Activated T-helper 1 cell treated with anti-CD3 and anti-CD28 coated beads, Interleukin-12 subunit alpha, Interleukin-12 subunit beta, Interleukin-2, Interleukin-4 antibody, amounts not matched to agents 30 ng/mL and 10 ng/mL and 1 ng/mL, durations not matched to agents 14 hours and 24 hours and 36 hours (primary cell): ENCODE measurements at regions not wholly inside any gene's neighbourhood (a gene's known extent, or its start where the extent isn't known, plus 50 kb on each side); places are given as distances from the start of the nearest gene placed in this dataset.
"Not testable (repeated sequence)": the region's sequence is repeated elsewhere in the genome, so short reads cannot be mapped to it uniquely, and the experiment has no call there.

Source experiments
- DNase-seq: peaks from one replicate; pipeline ENCODE4 v3.0.0; 2021; ENCODE audit warnings: low spot score
- H3K27ac Mint-ChIP-seq: one replicate; pipeline ENCODE4 v1.8.0; 2021; ENCODE audit warnings: mild to moderate bottlenecking, mixed read lengths
- H3K27me3 Mint-ChIP-seq: one replicate; pipeline ENCODE4 v1.8.0; 2022; ENCODE audit warnings: mild to moderate bottlenecking, moderate library complexity, mixed read lengths; ENCODE audit not compliant: insufficient read depth
- H3K36me3 Mint-ChIP-seq: one replicate; pipeline ENCODE4 v1.8.0; 2021; ENCODE audit warnings: low read depth, mixed read lengths
- H3K4me1 Mint-ChIP-seq: one replicate; pipeline ENCODE4 v1.8.0; 2021; ENCODE audit warnings: low read depth, mixed read lengths
- H3K4me3 Mint-ChIP-seq: one replicate; pipeline ENCODE4 v1.8.0; 2021; ENCODE audit warnings: mild to moderate bottlenecking, moderate library complexity, mixed read lengths
- H3K9me3 Mint-ChIP-seq: one replicate; pipeline ENCODE4 v1.8.0; 2021; ENCODE audit warnings: mixed read lengths
- intact Hi-C: fragments of 100-400 bp; cut with micrococcal nuclease; formaldehyde crosslinking; loops from one replicate; pipeline ENCODE4 v1.15.1; 2024

DNA sequence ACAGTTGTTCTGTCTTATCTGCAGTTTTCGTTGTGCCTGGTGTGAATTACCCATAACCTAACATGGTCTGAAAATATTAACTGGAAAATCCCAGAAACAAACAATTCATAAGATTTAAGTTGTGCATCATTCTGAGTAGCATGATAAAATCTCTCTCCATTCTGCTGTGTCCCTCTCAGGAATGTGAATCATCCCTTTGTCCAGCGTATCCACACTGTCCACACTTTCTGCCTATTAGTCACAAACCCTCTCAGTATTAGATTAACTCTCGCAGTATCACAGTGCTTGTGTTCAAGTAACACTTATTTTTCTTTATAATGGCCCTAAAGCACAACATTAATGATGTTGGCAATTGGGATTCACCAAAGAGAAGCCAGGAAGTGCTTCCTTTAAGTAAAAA lies 203.2 kb downstream of the CGGBP1 start:
- DNase-seq, result no peak
- Mint-ChIP-seq H3K36me3 (no peaks in the 10 kb centered on the region), H3K27me3 (no peaks in the 10 kb centered on the region), H3K4me3 (no peak overlapping the region), H3K4me1 (no peaks in the 10 kb centered on the region), H3K27ac (no peak overlapping the region), H3K9me3 (no peaks in the 10 kb centered on the region)
- intact Hi-C loops, result no loop called here

DNA sequence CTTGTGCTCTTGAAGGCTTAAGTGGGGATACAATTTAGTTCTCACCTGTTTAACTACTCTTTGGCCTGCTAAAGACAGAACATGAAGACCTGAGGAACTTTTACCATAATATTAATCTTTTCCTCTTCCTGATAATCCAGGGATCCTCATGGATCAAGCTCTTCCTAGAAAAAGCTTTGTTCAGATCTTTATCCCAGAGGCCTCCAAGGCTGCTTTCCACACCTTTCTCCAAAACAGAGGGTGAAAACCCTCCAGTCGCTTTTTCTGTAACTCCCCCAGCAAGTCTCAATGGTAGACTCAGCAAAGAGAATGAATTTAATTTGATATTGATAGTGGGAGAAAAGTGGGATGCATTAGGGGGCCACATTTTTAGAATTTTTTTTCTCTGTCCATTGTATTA lies 203.6 kb downstream of the CGGBP1 start:
- no peak for DNase-seq
- no peak overlapping the region for H3K4me3 Mint-ChIP-seq
- H3K9me3 Mint-ChIP-seq, result no peaks in the 10 kb centered on the region
- no peaks in the 10 kb centered on the region for H3K27me3 Mint-ChIP-seq
- H3K4me1 Mint-ChIP-seq, result no peaks in the 10 kb centered on the region
- intact Hi-C loops, result no loop called here
- no peaks in the 10 kb centered on the region for H3K36me3 Mint-ChIP-seq
- H3K27ac Mint-ChIP-seq, result no peak overlapping the region

DNA sequence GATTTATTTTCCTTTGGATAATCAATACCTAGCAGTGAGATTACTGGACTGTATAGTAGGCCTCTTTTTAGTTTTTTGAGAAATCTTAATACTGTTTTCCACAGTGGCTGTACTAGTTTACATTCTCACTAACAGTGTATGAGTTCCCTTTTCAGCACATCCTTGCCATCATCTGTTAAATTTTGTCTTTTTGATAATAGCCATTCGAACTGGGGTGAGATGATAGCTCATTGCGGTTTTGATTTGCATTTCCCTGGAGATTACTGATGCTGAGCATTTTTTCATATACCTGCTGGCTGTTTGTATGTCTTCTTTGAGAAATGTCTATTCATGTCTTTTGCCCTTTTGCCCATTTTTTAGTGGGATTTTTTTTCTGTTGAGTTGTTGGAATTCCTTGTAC lies 210.8 kb downstream of the CGGBP1 start:
- DNase-seq, result no peak
- Mint-ChIP-seq H3K9me3 (no peaks in the 10 kb centered on the region), H3K36me3 (no peaks in the 10 kb centered on the region), H3K27me3 (no peaks in the 10 kb centered on the region), H3K27ac (no peak overlapping the region), H3K4me1 (no peaks in the 10 kb centered on the region), H3K4me3 (no peak overlapping the region)
- intact Hi-C loops, result no loop called here

DNA sequence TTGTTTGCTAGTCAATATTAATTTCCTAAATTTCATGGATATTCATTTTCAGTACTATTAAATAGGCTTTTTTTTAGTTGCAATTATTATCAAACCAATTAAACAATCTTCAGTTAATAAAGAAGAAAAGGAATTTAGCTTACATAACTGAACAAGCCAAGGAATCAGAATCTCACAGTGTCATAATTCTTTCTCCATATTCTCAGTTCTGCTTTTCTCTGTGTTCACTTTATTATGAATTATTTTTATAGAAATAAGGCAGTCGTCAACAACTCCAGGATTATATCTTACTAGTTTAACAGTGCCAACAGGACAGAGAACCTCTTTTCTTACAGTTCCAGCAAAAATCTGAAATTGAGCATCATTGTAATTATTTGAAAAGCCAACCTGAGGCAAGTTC lies 221.7 kb downstream of the CGGBP1 start:
- intact Hi-C loops, result no loop called here
- no peaks in the 10 kb centered on the region for H3K4me1 Mint-ChIP-seq
- H3K4me3 Mint-ChIP-seq, result no peak overlapping the region
- H3K36me3 Mint-ChIP-seq, result no peaks in the 10 kb centered on the region
- DNase-seq, result no peak
- no peaks in the 10 kb centered on the region for H3K27me3 Mint-ChIP-seq
- H3K9me3 Mint-ChIP-seq, result no peaks in the 10 kb centered on the region
- H3K27ac Mint-ChIP-seq, result no peak overlapping the region

DNA sequence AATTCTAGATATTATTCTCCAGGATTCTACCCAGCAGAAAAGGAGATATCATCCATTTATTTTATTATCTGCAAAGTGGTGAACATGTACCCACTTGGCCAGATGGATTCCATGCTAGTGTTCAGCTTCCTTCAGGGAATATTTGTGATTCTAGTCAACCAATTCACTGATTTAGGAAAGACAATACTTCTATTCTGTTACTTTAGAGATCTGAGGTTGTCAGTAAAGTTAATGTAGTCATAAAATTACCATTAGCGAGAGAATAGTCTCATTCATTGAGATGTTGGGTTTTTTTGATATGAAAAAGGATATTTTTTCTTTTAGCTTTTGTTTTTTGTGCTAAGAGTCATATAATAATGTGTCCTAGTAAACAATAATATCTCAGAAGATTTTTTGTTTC lies 222.8 kb downstream of the CGGBP1 start:
- H3K27me3 Mint-ChIP-seq, result no peaks in the 10 kb centered on the region

DNA sequence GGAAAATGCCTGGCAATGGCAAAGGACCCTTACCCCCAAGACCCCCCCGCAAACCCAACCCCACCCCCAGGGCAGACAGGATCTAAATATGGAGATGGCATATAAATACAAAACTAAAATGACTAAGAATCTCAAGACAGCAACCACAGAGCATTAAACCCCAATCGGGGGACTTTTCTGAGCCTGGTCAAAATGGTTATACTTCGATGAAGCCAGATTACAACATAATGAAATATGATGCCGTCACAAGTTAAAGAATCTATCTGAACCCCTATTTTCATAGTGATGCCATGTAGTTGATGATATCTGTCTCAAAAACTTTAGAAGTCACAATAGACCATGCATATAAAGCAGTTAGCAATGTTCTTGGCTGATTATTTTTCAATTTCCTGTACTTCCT lies 223.6 kb downstream of the CGGBP1 start:
- H3K4me1 Mint-ChIP-seq, result no peaks in the 10 kb centered on the region
- no peak overlapping the region for H3K27ac Mint-ChIP-seq
- no peaks in the 10 kb centered on the region for H3K9me3 Mint-ChIP-seq
- intact Hi-C loops, result no loop called here
- no peaks in the 10 kb centered on the region for H3K27me3 Mint-ChIP-seq
- no peak overlapping the region for H3K4me3 Mint-ChIP-seq
- no peaks in the 10 kb centered on the region for H3K36me3 Mint-ChIP-seq
- DNase-seq, result no peak

More for the DNA sequence above, 222.8 kb downstream of the CGGBP1 start:
- no peaks in the 10 kb centered on the region for H3K36me3 Mint-ChIP-seq
- H3K4me3 Mint-ChIP-seq, result no peak overlapping the region
- DNase-seq, result no peak
- no peak overlapping the region for H3K27ac Mint-ChIP-seq
- no peaks in the 10 kb centered on the region for H3K4me1 Mint-ChIP-seq
- intact Hi-C loops, result no loop called here
- H3K9me3 Mint-ChIP-seq, result no peaks in the 10 kb centered on the region

DNA sequence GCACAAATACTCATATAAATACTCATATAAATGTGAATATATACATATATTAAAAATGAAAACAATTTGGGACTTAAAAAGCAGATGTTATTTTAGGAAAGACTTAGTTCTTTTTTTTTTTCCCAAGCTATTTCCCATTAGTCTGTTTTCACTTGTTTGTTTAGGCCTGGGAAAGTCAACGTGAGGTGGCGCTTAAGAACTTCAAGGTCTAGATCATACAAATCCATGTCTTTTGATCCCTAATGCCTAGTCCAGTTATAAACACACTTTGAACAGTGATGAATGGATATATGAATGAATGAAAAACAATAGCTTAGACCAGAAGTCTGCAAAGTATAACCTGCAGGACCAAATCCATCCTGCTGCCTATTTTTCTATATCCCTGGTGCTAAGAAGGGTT lies 224.5 kb downstream of the CGGBP1 start:
- intact Hi-C loops, result no loop called here
- no peak for DNase-seq
- Mint-ChIP-seq H3K27ac (no peak overlapping the region), H3K4me3 (no peak overlapping the region), H3K36me3 (no peaks in the 10 kb centered on the region), H3K4me1 (no peaks in the 10 kb centered on the region), H3K27me3 (no peaks in the 10 kb centered on the region), H3K9me3 (no peaks in the 10 kb centered on the region)

DNA sequence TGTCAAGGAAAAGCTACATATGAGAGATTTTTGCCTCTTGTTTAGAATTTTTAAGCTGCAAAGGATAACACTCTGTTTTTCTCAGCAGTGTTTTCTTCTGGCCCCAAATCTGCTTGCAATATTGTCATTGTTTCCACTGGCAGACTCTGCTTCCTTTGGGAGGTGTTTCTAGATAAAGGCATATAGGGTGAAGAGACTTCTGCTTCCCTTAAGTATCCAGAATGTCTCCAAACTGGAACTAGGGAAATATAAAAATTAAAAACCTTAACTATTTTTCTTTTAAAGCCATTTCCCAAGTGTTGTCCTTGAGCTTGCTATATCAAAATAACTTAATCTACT lies 225.8 kb downstream of the CGGBP1 start:
- no peaks in the 10 kb centered on the region for H3K4me1 Mint-ChIP-seq
- no peaks in the 10 kb centered on the region for H3K27me3 Mint-ChIP-seq
- intact Hi-C loops, result no loop called here
- no peaks in the 10 kb centered on the region for H3K36me3 Mint-ChIP-seq
- DNase-seq, result no peak
- no peak overlapping the region for H3K4me3 Mint-ChIP-seq
- H3K9me3 Mint-ChIP-seq, result no peaks in the 10 kb centered on the region
- no peak overlapping the region for H3K27ac Mint-ChIP-seq

DNA sequence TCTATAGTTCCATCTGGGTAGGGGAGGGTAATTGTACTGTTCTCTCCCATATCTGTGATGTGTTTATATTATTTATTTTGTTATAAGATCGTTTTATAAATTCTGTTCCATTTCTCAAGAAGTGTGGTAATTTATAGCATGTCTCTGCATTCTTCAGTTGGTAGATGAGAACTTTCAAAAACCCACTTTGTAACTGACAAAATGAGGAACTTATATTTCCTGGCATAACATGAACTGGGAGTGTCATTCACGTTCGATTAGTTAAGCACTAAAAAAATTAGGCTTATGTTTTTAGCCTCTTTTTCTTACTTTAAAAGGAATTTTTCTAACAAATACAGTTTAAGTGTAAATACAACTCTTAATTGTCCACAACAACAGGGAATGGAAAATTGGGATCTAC lies 230.8 kb downstream of the CGGBP1 start:
- no peak for DNase-seq
- H3K36me3 Mint-ChIP-seq, result no peaks in the 10 kb centered on the region
- H3K27me3 Mint-ChIP-seq, result peaks cover 3% of the 10 kb centered on the region

DNA sequence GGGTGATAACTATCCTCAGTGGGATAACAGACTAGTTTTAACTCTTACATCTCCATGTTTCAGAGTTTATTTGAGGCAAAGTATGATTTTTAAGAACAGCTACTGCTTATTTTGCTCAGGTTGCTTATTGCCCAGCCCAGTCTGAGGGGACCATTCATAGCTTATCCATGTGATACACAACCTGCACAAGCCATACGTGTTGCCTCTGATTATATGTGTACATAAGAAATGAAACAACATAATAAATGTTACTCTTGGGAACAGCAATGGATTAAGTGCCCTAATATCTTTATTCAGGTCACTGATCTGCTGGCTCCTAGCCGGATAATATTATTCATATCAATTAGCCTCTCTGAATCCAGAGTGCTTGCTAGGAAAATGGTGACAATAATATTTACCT lies 236.2 kb downstream of the CGGBP1 start:
- no peak for DNase-seq
- H3K4me3 Mint-ChIP-seq, result no peak overlapping the region
- H3K4me1 Mint-ChIP-seq, result no peaks in the 10 kb centered on the region
- no peaks in the 10 kb centered on the region for H3K36me3 Mint-ChIP-seq
- no peak overlapping the region for H3K27ac Mint-ChIP-seq
- intact Hi-C loops, result no loop called here
- H3K9me3 Mint-ChIP-seq, result no peaks in the 10 kb centered on the region
- peaks cover 3% of the 10 kb centered on the region for H3K27me3 Mint-ChIP-seq

More for the DNA sequence above, 230.8 kb downstream of the CGGBP1 start:
- H3K27ac Mint-ChIP-seq, result no peak overlapping the region
- no peaks in the 10 kb centered on the region for H3K4me1 Mint-ChIP-seq
- H3K9me3 Mint-ChIP-seq, result no peaks in the 10 kb centered on the region
- intact Hi-C loops, result no loop called here
- no peak overlapping the region for H3K4me3 Mint-ChIP-seq

DNA sequence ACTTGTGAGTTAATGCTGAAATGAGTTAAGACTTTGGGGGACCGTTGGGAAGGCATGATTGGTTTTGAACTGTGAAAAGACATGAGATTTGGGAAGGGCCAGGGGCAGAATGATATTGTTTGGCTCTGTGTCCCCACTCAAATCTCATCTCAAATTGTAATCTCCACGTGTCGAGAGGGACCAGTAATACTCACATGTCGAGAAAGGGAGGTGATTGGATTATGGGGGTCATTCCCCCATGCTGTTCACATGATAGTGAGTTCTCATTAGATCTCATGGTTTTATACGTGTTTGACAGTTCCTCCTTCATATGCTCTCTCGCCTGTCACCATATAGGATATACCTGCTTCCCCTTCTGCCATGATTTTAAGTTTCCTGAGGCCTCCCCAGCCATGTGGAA lies 245.3 kb downstream of the CGGBP1 start:
- H3K9me3 Mint-ChIP-seq, H3K27ac Mint-ChIP-seq, H3K36me3 Mint-ChIP-seq, DNase-seq, H3K4me3 Mint-ChIP-seq, intact Hi-C loops, H3K4me1 Mint-ChIP-seq, H3K27me3 Mint-ChIP-seq: not testable (repeated sequence)

DNA sequence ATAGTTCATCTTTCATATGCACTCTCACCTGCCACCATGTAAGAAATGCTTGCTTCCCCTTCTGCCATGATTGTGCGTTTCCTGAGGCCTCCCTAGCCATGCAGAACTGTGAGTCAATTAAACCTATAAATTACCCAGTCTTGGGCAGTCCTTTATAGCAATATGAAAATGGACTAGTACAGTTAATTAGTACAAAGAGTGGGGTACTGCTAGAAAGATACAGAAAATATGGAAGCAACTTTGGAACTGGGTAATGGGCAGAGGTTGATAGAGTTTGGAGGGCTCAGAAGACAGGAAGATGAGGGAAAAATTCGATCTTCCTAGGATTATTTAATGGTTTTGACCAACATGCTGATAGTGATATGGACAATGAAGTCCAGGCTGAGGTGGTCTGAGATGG lies 246.9 kb downstream of the CGGBP1 start:
- H3K9me3 Mint-ChIP-seq, result peaks cover 5% of the 10 kb centered on the region
- H3K27ac Mint-ChIP-seq, result no peak overlapping the region
- H3K4me1 Mint-ChIP-seq, result no peaks in the 10 kb centered on the region
- H3K4me3 Mint-ChIP-seq, result no peak overlapping the region
- DNase-seq, result no peak
- H3K27me3 Mint-ChIP-seq, result peaks cover 4% of the 10 kb centered on the region
- intact Hi-C loops, result no loop called here
- no peaks in the 10 kb centered on the region for H3K36me3 Mint-ChIP-seq

DNA sequence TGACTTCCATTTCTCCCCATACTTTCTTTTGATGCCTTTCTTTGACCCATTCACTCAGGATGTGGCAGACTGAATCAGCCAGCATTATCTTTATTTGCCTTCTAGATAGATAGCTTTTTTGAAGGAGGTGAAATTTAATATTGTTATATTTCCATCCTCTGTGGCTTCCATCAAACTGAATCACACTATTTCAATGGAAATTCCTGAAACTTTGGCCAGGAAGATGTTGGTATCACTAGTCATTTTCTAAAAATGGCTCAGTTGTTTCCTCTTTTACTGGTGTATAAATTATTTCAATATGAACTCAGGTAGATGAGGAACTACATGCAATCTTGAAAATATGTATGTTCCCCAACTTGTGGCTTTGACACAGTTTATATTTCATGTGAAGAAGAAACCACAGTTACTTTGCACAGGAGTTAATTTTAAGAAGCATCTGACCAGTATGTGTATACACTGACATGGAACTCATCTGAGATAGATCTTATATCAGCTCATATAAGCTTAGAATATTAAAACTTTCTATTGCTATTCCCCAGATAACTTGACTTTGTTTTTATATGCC lies 248.3 kb downstream of the CGGBP1 start:
- Mint-ChIP-seq H3K27ac (no peak overlapping the region), H3K4me1 (no peaks in the 10 kb centered on the region), H3K27me3 (peaks cover 3% of the 10 kb centered on the region), H3K4me3 (no peak overlapping the region), H3K9me3 (peaks cover 5% of the 10 kb centered on the region), H3K36me3 (no peaks in the 10 kb centered on the region)
- intact Hi-C loops, result no loop called here
- DNase-seq, result no peak

DNA sequence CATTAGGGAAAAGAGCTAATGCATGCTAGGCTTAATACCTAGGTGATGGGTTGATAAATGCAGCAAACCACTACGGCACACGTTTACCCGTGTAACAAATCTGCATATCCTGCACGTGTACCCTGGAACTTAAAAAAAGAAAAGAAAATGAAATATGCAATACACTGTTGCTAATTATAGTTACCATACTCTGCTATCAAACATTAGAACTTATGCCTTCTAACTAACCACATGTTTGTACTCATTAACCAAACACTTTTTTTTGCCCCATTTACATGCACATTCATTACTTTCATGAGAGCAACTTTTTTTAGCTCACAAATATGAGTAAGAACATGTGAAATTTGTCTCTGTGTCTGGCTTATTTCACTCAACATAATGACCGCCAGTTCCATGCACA lies 253.1 kb downstream of the CGGBP1 start:
- no peaks in the 10 kb centered on the region for H3K4me1 Mint-ChIP-seq
- intact Hi-C loops, result no loop called here

More for the DNA sequence above, 253.1 kb downstream of the CGGBP1 start:
- DNase-seq, result no peak
- H3K27ac Mint-ChIP-seq, result no peak overlapping the region
- H3K9me3 Mint-ChIP-seq, result no peaks in the 10 kb centered on the region
- H3K27me3 Mint-ChIP-seq, result peaks cover 11% of the 10 kb centered on the region
- no peak overlapping the region for H3K4me3 Mint-ChIP-seq
- H3K36me3 Mint-ChIP-seq, result no peaks in the 10 kb centered on the region
